ENCODE measurements at regions not wholly inside any gene's neighbourhood (a gene's known extent, or its start where the extent isn't known, plus 50 kb on each side); places are given as distances from the start of the nearest gene placed in this dataset.
A peak's percentile ranks its signal among the peaks of the same experiment; 100 is the strongest.

GRCh38 chr2:136434251-136434715 is 316.3 kb upstream of the CXCR4 start (continued):
- TF ChIP-seq SMARCE1 (IDR thresholded peaks at IDR 0.05) = no peak
- no peak for TF ChIP-seq RFX1 (IDR thresholded peaks at IDR 0.05)
- no peak for TF ChIP-seq GABPA (tag; conservative IDR thresholded peaks at IDR 0.05; ENCODE audit: low read depth)
- TF ChIP-seq PCBP2 (IDR thresholded peaks at IDR 0.05; ENCODE audit: low read depth, low read length, poor library complexity, severe bottlenecking) = no peak
- TF ChIP-seq HMBOX1 (IDR thresholded peaks at IDR 0.05) = peak; percentile 71
- no peak for TF ChIP-seq RAD21 (CRISPR knock-in tag; conservative IDR thresholded peaks at IDR 0.05 in 1 of 2, IDR thresholded peaks at IDR 0.05 in 1 of 2)
- no peak for TF ChIP-seq SREBF2 (CRISPR knock-in tag; IDR thresholded peaks at IDR 0.05)
- no peak for TF ChIP-seq CBX5 (IDR thresholded peaks at IDR 0.05; ENCODE audit: borderline replicate concordance, low read depth)
- TF ChIP-seq CBX1 (IDR thresholded peaks at IDR 0.05; ENCODE audit: low read depth) = no peak
- 0 out of 2 replicates have a peak, but pooled peaks have one; percentile 33 for TF ChIP-seq VEZF1 (CRISPR knock-in tag; IDR thresholded peaks at IDR 0.05)
- no peak for TF ChIP-seq FOXJ2 (tag; IDR thresholded peaks at IDR 0.05)
- no peak for TF ChIP-seq ZNF449 (CRISPR knock-in tag; IDR thresholded peaks at IDR 0.05)
- no peak for TF ChIP-seq ESRRB (CRISPR knock-in tag; IDR thresholded peaks at IDR 0.05; ENCODE audit: borderline replicate concordance)
- no peak for TF ChIP-seq RBM34 (IDR thresholded peaks at IDR 0.05; ENCODE audit: borderline replicate concordance, insufficient read depth, low read length)
- TF ChIP-seq CBFB (CRISPR knock-in tag; IDR thresholded peaks at IDR 0.05) = no peak
- no peak for TF ChIP-seq MAX (CRISPR knock-in tag; IDR thresholded peaks at IDR 0.05)
- no peak for TF ChIP-seq ETV6 (IDR thresholded peaks at IDR 0.05; ENCODE audit: borderline replicate concordance in 1 of 2, low read depth in 2 of 2, low read length in 1 of 2)
- no peak for TF ChIP-seq ETV6 (CRISPR knock-in tag; IDR thresholded peaks at IDR 0.05; ENCODE audit: borderline replicate concordance)
- TF ChIP-seq ZNF561 (CRISPR knock-in tag; conservative IDR thresholded peaks at IDR 0.05) = no peak
- no peak for TF ChIP-seq UBTF (IDR thresholded peaks at IDR 0.05; ENCODE audit: borderline replicate concordance in 1 of 2, low read depth in 2 of 2, low read length in 2 of 2)
- peak; percentile 76; the same call in 1 of the 2 replicates for TF ChIP-seq ZNF589 (CRISPR knock-in tag; IDR thresholded peaks at IDR 0.05; ENCODE audit: low read depth)
- no peak for TF ChIP-seq TAF15 (IDR thresholded peaks at IDR 0.05; ENCODE audit: low read depth, low read length)
